Adrenal gland (tissue), 5 donors: ENCODE measurements at regions not wholly inside any gene's neighbourhood (a gene's known extent, or its start where the extent isn't known, plus 50 kb on each side); places are given as distances from the start of the nearest gene placed in this dataset.

ENCODE experiments used
- POLR2A ChIP-seq, 2 donors: fragments of 450-650 bp; IDR thresholded peaks; one replicate each; pipeline ENCODE4 v1.6.1; 2017; ENCODE audit warnings: antibody characterized with exemption in 2 of 2, mild to moderate bottlenecking in 2 of 2, moderate library complexity in 1 of 2
- TF ChIP-seq, protein P1 (sequence below), 6 experiments: fragments of 450-650 bp in 4 of 6; fragments of 200-600 bp in 2 of 6; sonication (generic) in 1 of 6; IDR thresholded peaks; 1 replicate in 5 of 6; 2 replicates in 1 of 6; pipeline versions ENCODE4 v1.5.1 to v1.8.0; 2016 to 2021; ENCODE audit warnings: antibody characterized with exemption in 6 of 6, mild to moderate bottlenecking in 2 of 6, moderate library complexity in 1 of 6
- donor health status: DM: no; HTN: no; CAD: no.

DNA sequence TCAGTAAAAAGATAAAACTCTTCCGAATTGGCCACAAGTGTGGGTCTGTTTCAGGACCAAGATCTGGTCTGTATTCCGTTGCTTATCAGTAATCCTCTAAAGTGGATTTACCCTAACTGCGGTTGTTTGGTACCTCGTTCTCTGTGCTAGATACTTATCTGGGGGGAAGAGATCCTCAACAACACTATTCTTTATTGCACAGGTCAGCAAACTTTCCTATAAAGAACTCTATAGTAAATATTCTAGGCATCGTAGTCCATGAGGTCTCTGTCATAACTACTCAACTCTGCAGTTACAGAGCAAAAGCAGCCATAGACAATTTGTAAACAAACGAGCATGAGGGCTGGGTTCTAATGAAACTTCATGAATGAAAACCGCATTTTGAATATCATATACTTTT is 335.8 kb upstream of the KIF2A start:
- TF ChIP-seq, protein P1, sequence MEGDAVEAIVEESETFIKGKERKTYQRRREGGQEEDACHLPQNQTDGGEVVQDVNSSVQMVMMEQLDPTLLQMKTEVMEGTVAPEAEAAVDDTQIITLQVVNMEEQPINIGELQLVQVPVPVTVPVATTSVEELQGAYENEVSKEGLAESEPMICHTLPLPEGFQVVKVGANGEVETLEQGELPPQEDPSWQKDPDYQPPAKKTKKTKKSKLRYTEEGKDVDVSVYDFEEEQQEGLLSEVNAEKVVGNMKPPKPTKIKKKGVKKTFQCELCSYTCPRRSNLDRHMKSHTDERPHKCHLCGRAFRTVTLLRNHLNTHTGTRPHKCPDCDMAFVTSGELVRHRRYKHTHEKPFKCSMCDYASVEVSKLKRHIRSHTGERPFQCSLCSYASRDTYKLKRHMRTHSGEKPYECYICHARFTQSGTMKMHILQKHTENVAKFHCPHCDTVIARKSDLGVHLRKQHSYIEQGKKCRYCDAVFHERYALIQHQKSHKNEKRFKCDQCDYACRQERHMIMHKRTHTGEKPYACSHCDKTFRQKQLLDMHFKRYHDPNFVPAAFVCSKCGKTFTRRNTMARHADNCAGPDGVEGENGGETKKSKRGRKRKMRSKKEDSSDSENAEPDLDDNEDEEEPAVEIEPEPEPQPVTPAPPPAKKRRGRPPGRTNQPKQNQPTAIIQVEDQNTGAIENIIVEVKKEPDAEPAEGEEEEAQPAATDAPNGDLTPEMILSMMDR (IDR thresholded peaks at IDR 0.05) = no peak
- no peak for TF ChIP-seq POLR2A (IDR thresholded peaks at IDR 0.05)
